HepG2 (cell line): ENCODE measurements at regions not wholly inside any gene's neighbourhood (a gene's known extent, or its start where the extent isn't known, plus 50 kb on each side); places are given as distances from the start of the nearest gene placed in this dataset.

ENCODE experiments used
- ATF7-NPFF ChIP-seq: sonication (generic); formaldehyde crosslinking; IDR thresholded peaks from 2 replicates; pipeline ENCODE4 v1.8.1; 2023; ENCODE audit warnings: mild to moderate bottlenecking, low read depth, missing genetic modification reagents, moderate library complexity
- IKZF1 ChIP-seq: fragments of 450-650 bp; IDR thresholded peaks from 2 replicates; pipeline ENCODE4 v1.7.1; 2016
- MAZ ChIP-seq, 2 experiments: sonication (generic) in 1 of 2; formaldehyde crosslinking in 1 of 2; IDR thresholded peaks; 2 replicates each; pipeline versions ENCODE4 v1.5.0 to v1.6.1; 2012 to 2020; ENCODE audit warnings: low read depth in 2 of 2, mild to moderate bottlenecking in 2 of 2, borderline replicate concordance in 1 of 2, improper control_type of control experiment in 1 of 2, low read length in 1 of 2, missing genetic modification reagents in 1 of 2, moderate library complexity in 1 of 2
- RAD21 ChIP-seq: fragments of 450-650 bp; formaldehyde crosslinking; IDR thresholded peaks from 2 replicates; pipeline ENCODE4 v1.5.0; 2020; ENCODE audit warnings: mild to moderate bottlenecking
- SMC3 ChIP-seq: IDR thresholded peaks from 2 replicates; pipeline ENCODE4 v1.6.1; 2011; ENCODE audit warnings: low read length, improper control_type of control experiment
- ZFP37 ChIP-seq: sonication (generic); formaldehyde crosslinking; IDR thresholded peaks from 2 replicates; pipeline ENCODE4 v1.4.0; 2020; ENCODE audit warnings: missing genetic modification reagents, borderline replicate concordance
- ZNF441 ChIP-seq: sonication (generic); formaldehyde crosslinking; IDR thresholded peaks from 2 replicates; pipeline ENCODE4 v1.7.0; 2021; ENCODE audit warnings: missing genetic modification reagents, borderline replicate concordance
- ZNF547 ChIP-seq: sonication (generic); formaldehyde crosslinking; IDR thresholded peaks from 2 replicates; pipeline ENCODE4 v1.5.1; 2020; ENCODE audit warnings: mild to moderate bottlenecking, missing genetic modification reagents
- ZNF782 ChIP-seq: sonication (generic); formaldehyde crosslinking; IDR thresholded peaks from 2 replicates; pipeline ENCODE4 v1.4.0; 2020; ENCODE audit warnings: missing genetic modification reagents, mild to moderate bottlenecking, borderline replicate concordance
- ZNF878 ChIP-seq: sonication (generic); formaldehyde crosslinking; IDR thresholded peaks from 2 replicates; pipeline ENCODE4 v1.8.1; 2023; ENCODE audit warnings: mild to moderate bottlenecking, missing genetic modification reagents, moderate library complexity
- TF ChIP-seq, protein P1 (sequence below): sonication (generic); formaldehyde crosslinking; conservative IDR thresholded peaks from 2 replicates; pipeline ENCODE4 v1.4.0; 2020; ENCODE audit warnings: missing genetic modification reagents
- TF ChIP-seq, protein P2 (sequence below): sonication (generic); formaldehyde crosslinking; conservative IDR thresholded peaks from 2 replicates; pipeline ENCODE4 v1.8.0; 2022; ENCODE audit warnings: low read depth, missing genetic modification reagents
- TF ChIP-seq, protein P3 (sequence below): sonication (generic); formaldehyde crosslinking; IDR thresholded peaks from 2 replicates; pipeline ENCODE4 v1.4.0; 2020; ENCODE audit warnings: missing genetic modification reagents
- TF ChIP-seq, protein P4 (sequence below): sonication (generic); formaldehyde crosslinking; IDR thresholded peaks from 2 replicates; pipeline ENCODE4 v1.5.1; 2020; ENCODE audit warnings: missing genetic modification reagents, mild to moderate bottlenecking, borderline replicate concordance
- TF ChIP-seq, protein P5 (sequence below): sonication (generic); formaldehyde crosslinking; IDR thresholded peaks from 2 replicates; pipeline ENCODE4 v1.4.0; 2020; ENCODE audit warnings: low read depth, missing genetic modification reagents
- TF ChIP-seq, protein P6 (sequence below): sonication (generic); formaldehyde crosslinking; IDR thresholded peaks from 2 replicates; pipeline ENCODE4 v1.9.0; 2021; ENCODE audit warnings: missing genetic modification reagents, mild to moderate bottlenecking, borderline replicate concordance

DNA sequence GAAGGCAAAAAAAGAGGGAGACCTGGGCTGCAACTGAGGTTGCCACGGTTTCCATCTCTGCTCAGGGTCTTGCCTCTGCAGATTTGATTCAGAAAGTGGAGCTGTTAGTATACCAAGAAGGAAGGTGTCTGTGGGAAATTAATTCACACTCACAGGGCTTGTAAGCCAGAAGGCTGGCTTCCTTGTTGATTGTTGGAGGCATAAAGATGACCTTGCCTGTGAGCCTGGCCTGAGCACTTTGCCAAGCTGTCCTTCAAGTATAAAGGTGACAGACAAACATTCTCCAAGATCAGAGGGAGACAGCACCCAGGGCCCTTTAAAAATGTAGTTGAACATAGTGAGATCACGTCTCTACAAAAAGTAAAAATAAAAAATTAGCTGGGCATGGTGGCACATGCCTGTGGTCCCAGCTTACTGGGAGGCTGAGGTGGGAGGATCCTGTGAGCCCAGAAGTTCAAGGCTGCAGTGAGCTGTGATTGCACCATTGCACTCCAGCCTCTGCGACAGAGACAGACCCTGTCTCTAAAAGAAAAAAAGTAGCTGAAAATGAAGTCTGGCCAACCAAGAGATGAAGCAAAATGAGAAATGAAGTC is 91.2 kb upstream of the UXS1 start (continued):
- TF ChIP-seq, protein P1, sequence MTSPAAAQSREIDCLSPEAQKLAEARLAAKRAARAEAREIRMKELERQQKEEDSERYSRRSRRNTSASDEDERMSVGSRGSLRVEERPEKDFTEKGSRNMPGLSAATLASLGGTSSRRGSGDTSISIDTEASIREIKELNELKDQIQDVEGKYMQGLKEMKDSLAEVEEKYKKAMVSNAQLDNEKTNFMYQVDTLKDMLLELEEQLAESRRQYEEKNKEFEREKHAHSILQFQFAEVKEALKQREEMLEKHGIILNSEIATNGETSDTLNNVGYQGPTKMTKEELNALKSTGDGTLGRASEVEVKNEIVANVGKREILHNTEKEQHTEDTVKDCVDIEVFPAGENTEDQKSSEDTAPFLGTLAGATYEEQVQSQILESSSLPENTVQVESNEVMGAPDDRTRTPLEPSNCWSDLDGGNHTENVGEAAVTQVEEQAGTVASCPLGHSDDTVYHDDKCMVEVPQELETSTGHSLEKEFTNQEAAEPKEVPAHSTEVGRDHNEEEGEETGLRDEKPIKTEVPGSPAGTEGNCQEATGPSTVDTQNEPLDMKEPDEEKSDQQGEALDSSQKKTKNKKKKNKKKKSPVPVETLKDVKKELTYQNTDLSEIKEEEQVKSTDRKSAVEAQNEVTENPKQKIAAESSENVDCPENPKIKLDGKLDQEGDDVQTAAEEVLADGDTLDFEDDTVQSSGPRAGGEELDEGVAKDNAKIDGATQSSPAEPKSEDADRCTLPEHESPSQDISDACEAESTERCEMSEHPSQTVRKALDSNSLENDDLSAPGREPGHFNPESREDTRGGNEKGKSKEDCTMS (CRISPR knock-in tag): no peak
- TF ChIP-seq, protein P2, sequence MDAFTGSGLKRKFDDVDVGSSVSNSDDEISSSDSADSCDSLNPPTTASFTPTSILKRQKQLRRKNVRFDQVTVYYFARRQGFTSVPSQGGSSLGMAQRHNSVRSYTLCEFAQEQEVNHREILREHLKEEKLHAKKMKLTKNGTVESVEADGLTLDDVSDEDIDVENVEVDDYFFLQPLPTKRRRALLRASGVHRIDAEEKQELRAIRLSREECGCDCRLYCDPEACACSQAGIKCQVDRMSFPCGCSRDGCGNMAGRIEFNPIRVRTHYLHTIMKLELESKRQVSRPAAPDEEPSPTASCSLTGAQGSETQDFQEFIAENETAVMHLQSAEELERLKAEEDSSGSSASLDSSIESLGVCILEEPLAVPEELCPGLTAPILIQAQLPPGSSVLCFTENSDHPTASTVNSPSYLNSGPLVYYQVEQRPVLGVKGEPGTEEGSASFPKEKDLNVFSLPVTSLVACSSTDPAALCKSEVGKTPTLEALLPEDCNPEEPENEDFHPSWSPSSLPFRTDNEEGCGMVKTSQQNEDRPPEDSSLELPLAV (CRISPR knock-in tag): no peak
- TF ChIP-seq SMC3: no peak
- no peak for TF ChIP-seq ZNF878 (CRISPR knock-in tag)
- TF ChIP-seq RAD21 (CRISPR knock-in tag): no peak
- TF ChIP-seq ZNF547 (CRISPR knock-in tag): no peak
- TF ChIP-seq, protein P3, sequence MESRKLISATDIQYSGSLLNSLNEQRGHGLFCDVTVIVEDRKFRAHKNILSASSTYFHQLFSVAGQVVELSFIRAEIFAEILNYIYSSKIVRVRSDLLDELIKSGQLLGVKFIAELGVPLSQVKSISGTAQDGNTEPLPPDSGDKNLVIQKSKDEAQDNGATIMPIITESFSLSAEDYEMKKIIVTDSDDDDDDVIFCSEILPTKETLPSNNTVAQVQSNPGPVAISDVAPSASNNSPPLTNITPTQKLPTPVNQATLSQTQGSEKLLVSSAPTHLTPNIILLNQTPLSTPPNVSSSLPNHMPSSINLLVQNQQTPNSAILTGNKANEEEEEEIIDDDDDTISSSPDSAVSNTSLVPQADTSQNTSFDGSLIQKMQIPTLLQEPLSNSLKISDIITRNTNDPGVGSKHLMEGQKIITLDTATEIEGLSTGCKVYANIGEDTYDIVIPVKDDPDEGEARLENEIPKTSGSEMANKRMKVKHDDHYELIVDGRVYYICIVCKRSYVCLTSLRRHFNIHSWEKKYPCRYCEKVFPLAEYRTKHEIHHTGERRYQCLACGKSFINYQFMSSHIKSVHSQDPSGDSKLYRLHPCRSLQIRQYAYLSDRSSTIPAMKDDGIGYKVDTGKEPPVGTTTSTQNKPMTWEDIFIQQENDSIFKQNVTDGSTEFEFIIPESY: no peak
- TF ChIP-seq, protein P4, sequence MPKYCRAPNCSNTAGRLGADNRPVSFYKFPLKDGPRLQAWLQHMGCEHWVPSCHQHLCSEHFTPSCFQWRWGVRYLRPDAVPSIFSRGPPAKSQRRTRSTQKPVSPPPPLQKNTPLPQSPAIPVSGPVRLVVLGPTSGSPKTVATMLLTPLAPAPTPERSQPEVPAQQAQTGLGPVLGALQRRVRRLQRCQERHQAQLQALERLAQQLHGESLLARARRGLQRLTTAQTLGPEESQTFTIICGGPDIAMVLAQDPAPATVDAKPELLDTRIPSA (CRISPR knock-in tag): no peak
- TF ChIP-seq ZNF782 (CRISPR knock-in tag): no peak
- TF ChIP-seq, protein P5, sequence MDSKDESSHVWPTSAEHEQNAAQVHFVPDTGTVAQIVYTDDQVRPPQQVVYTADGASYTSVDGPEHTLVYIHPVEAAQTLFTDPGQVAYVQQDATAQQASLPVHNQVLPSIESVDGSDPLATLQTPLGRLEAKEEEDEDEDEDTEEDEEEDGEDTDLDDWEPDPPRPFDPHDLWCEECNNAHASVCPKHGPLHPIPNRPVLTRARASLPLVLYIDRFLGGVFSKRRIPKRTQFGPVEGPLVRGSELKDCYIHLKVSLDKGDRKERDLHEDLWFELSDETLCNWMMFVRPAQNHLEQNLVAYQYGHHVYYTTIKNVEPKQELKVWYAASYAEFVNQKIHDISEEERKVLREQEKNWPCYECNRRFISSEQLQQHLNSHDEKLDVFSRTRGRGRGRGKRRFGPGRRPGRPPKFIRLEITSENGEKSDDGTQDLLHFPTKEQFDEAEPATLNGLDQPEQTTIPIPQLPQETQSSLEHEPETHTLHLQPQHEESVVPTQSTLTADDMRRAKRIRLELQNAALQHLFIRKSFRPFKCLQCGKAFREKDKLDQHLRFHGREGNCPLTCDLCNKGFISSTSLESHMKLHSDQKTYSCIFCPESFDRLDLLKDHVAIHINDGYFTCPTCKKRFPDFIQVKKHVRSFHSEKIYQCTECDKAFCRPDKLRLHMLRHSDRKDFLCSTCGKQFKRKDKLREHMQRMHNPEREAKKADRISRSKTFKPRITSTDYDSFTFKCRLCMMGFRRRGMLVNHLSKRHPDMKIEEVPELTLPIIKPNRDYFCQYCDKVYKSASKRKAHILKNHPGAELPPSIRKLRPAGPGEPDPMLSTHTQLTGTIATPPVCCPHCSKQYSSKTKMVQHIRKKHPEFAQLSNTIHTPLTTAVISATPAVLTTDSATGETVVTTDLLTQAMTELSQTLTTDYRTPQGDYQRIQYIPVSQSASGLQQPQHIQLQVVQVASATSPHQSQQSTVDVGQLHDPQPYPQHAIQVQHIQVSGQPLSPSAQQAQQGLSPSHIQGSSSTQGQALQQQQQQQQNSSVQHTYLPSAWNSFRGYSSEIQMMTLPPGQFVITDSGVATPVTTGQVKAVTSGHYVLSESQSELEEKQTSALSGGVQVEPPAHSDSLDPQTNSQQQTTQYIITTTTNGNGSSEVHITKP: no peak
- TF ChIP-seq, protein P6, sequence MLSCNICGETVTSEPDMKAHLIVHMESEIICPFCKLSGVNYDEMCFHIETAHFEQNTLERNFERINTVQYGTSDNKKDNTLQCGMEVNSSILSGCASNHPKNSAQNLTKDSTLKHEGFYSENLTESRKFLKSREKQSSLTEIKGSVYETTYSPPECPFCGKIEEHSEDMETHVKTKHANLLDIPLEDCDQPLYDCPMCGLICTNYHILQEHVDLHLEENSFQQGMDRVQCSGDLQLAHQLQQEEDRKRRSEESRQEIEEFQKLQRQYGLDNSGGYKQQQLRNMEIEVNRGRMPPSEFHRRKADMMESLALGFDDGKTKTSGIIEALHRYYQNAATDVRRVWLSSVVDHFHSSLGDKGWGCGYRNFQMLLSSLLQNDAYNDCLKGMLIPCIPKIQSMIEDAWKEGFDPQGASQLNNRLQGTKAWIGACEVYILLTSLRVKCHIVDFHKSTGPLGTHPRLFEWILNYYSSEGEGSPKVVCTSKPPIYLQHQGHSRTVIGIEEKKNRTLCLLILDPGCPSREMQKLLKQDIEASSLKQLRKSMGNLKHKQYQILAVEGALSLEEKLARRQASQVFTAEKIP (CRISPR knock-in tag): no peak
- TF ChIP-seq MAZ (IDR thresholded peaks at IDR 0.05; ENCODE audit: borderline replicate concordance, low read depth, low read length): no peak
- no peak for TF ChIP-seq MAZ (CRISPR knock-in tag; IDR thresholded peaks at IDR 0.05; ENCODE audit: low read depth)
- no peak for TF ChIP-seq ZNF441 (CRISPR knock-in tag)
- no peak for TF ChIP-seq IKZF1
- no peak for TF ChIP-seq ZFP37
- TF ChIP-seq ATF7-NPFF (CRISPR knock-in tag): no peak
